22Rv1 (cell line): ENCODE measurements at regions not wholly inside any gene's neighbourhood (a gene's known extent, or its start where the extent isn't known, plus 50 kb on each side); places are given as distances from the start of the nearest gene placed in this dataset.

Source experiments
- ZFX ChIP-seq: fragments of 450-650 bp; IDR thresholded peaks from 2 replicates; pipeline ENCODE4 v1.6.1; 2017; ENCODE audit warnings: antibody characterized with exemption, borderline replicate concordance
- TF ChIP-seq, protein P1 (sequence below): fragments of 450-650 bp; IDR thresholded peaks from 2 replicates; pipeline ENCODE4 v1.5.1; 2017; ENCODE audit warnings: mild to moderate bottlenecking

DNA sequence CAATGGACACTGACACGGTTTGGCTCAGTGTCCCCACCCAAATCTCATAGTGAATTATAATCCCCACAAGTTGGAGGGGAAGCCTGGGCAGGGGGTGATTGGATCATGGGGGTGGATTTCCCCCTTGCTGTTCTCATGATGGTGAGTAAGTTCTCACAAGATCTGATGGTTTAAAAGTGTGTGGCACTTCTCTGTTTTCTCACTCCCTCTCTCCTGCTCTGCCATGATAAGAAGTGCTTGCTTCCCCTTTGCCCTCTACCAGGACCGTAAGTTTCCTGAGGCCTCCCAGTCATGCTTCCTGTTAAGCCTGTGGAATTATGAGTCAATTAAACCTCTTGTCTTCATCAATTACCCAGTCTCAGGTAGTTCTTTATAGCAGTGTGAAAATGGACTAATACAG, 115.8 kb upstream of the KIF2A start:
- TF ChIP-seq, protein P1, sequence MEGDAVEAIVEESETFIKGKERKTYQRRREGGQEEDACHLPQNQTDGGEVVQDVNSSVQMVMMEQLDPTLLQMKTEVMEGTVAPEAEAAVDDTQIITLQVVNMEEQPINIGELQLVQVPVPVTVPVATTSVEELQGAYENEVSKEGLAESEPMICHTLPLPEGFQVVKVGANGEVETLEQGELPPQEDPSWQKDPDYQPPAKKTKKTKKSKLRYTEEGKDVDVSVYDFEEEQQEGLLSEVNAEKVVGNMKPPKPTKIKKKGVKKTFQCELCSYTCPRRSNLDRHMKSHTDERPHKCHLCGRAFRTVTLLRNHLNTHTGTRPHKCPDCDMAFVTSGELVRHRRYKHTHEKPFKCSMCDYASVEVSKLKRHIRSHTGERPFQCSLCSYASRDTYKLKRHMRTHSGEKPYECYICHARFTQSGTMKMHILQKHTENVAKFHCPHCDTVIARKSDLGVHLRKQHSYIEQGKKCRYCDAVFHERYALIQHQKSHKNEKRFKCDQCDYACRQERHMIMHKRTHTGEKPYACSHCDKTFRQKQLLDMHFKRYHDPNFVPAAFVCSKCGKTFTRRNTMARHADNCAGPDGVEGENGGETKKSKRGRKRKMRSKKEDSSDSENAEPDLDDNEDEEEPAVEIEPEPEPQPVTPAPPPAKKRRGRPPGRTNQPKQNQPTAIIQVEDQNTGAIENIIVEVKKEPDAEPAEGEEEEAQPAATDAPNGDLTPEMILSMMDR = no peak
- TF ChIP-seq ZFX = no peak
